Sigmoid colon (tissue), 3 donors: ENCODE measurements at regions not wholly inside any gene's neighbourhood (a gene's known extent, or its start where the extent isn't known, plus 50 kb on each side); places are given as distances from the start of the nearest gene placed in this dataset.

Experiments
- POLR2A ChIP-seq, 2 donors: fragments of 450-650 bp; IDR thresholded peaks; one replicate each; pipeline ENCODE4 v1.6.1; 2016; ENCODE audit warnings: antibody characterized with exemption in 2 of 2, mild to moderate bottlenecking in 2 of 2, moderate library complexity in 2 of 2
- TF ChIP-seq, protein P1 (sequence below), 4 experiments: fragments of 450-650 bp in 3 of 4; fragments of 200-600 bp in 1 of 4; IDR thresholded peaks; one replicate each; pipeline ENCODE4 v1.5.1; 2016 to 2019; ENCODE audit warnings: antibody characterized with exemption in 4 of 4, mild to moderate bottlenecking in 3 of 4, moderate library complexity in 2 of 4

DNA sequence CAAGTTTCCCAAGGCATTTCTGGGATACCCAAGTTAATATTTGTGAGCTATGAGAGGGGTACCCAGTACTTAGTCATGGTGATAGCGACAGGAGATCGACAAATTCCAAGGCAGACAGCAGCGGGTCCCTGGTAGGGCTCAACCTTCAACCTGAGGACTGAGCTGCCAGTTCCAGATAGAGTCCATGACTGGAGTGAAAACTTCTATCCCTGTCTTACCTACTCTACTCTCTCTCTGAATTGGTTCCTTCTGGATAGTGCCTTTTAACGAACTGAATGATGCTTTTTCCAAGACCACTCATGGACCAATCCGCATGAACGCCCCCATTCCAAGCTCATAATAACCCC is 76.9 kb upstream of the ALG10 start:
- no peak for TF ChIP-seq POLR2A (IDR thresholded peaks at IDR 0.05)
- TF ChIP-seq, protein P1, sequence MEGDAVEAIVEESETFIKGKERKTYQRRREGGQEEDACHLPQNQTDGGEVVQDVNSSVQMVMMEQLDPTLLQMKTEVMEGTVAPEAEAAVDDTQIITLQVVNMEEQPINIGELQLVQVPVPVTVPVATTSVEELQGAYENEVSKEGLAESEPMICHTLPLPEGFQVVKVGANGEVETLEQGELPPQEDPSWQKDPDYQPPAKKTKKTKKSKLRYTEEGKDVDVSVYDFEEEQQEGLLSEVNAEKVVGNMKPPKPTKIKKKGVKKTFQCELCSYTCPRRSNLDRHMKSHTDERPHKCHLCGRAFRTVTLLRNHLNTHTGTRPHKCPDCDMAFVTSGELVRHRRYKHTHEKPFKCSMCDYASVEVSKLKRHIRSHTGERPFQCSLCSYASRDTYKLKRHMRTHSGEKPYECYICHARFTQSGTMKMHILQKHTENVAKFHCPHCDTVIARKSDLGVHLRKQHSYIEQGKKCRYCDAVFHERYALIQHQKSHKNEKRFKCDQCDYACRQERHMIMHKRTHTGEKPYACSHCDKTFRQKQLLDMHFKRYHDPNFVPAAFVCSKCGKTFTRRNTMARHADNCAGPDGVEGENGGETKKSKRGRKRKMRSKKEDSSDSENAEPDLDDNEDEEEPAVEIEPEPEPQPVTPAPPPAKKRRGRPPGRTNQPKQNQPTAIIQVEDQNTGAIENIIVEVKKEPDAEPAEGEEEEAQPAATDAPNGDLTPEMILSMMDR (IDR thresholded peaks at IDR 0.05): no peak
